ENCODE measurements at regions not wholly inside any gene's neighbourhood (a gene's known extent, or its start where the extent isn't known, plus 50 kb on each side); places are given as distances from the start of the nearest gene placed in this dataset.

- H3K27ac ChIP-seq (ENCODE audit: low read depth, low read length), result no peak overlapping the region
- H3K9ac ChIP-seq (ENCODE audit: low read length), result no peak overlapping the region
These were observed 173.1 kb upstream of the TBL1XR1 start for GRCh38 chr3:177370246-177370822.

GRCh38 chr3:177371146-177371545 lies 173.9 kb upstream of the TBL1XR1 start:
- Histone ChIP-seq H3K4me3 (ENCODE audit: low read length) (no peak overlapping the region), H3K27me3 (ENCODE audit: control insufficient read depth, insufficient read depth, low read length) (no peaks in the 10 kb centered on the region), H3K9ac (ENCODE audit: low read length) (no peak overlapping the region), H3K4me1 (ENCODE audit: control insufficient read depth, insufficient read depth, low read length) (no peaks in the 10 kb centered on the region), H3K36me3 (ENCODE audit: control insufficient read depth, insufficient read depth, low read length) (no peaks in the 10 kb centered on the region), H3K27ac (ENCODE audit: low read depth, low read length) (no peak overlapping the region)

More at GRCh38 chr3:177370246-177370822, 173.1 kb upstream of the TBL1XR1 start:
- no peak overlapping the region for H3K4me3 ChIP-seq (ENCODE audit: low read length)
- no peaks in the 10 kb centered on the region for H3K4me1 ChIP-seq (ENCODE audit: control insufficient read depth, insufficient read depth, low read length)
- H3K36me3 ChIP-seq (ENCODE audit: control insufficient read depth, insufficient read depth, low read length), result no peaks in the 10 kb centered on the region
- H3K27me3 ChIP-seq (ENCODE audit: control insufficient read depth, insufficient read depth, low read length), result no peaks in the 10 kb centered on the region

- no peak overlapping the region for H3K4me3 ChIP-seq (ENCODE audit: low read length)
- no peaks in the 10 kb centered on the region for H3K27me3 ChIP-seq (ENCODE audit: control insufficient read depth, insufficient read depth, low read length)
- H3K9ac ChIP-seq (ENCODE audit: low read length), result no peak overlapping the region
- no peak overlapping the region for H3K27ac ChIP-seq (ENCODE audit: low read depth, low read length)
- no peaks in the 10 kb centered on the region for H3K36me3 ChIP-seq (ENCODE audit: control insufficient read depth, insufficient read depth, low read length)
- H3K4me1 ChIP-seq (ENCODE audit: control insufficient read depth, insufficient read depth, low read length), result no peaks in the 10 kb centered on the region
These were observed 174.6 kb upstream of the TBL1XR1 start for GRCh38 chr3:177371888-177372287.

- Histone ChIP-seq H3K9ac (ENCODE audit: low read length) (no peak overlapping the region), H3K4me3 (ENCODE audit: low read length) (no peak overlapping the region), H3K4me1 (ENCODE audit: control insufficient read depth, insufficient read depth, low read length) (no peaks in the 10 kb centered on the region), H3K27me3 (ENCODE audit: control insufficient read depth, insufficient read depth, low read length) (no peaks in the 10 kb centered on the region), H3K27ac (ENCODE audit: low read depth, low read length) (no peak overlapping the region), H3K36me3 (ENCODE audit: control insufficient read depth, insufficient read depth, low read length) (no peaks in the 10 kb centered on the region)
These were observed 177.0 kb upstream of the TBL1XR1 start for GRCh38 chr3:177374323-177374722.

- Histone ChIP-seq H3K4me3 (ENCODE audit: low read length) (no peak overlapping the region), H3K36me3 (ENCODE audit: control insufficient read depth, insufficient read depth, low read length) (no peaks in the 10 kb centered on the region), H3K27me3 (ENCODE audit: control insufficient read depth, insufficient read depth, low read length) (no peaks in the 10 kb centered on the region), H3K9ac (ENCODE audit: low read length) (no peak overlapping the region), H3K27ac (ENCODE audit: low read depth, low read length) (no peak overlapping the region), H3K4me1 (ENCODE audit: control insufficient read depth, insufficient read depth, low read length) (no peaks in the 10 kb centered on the region)
These were observed 178.0 kb upstream of the TBL1XR1 start for GRCh38 chr3:177375316-177375715.

- H3K27ac ChIP-seq (ENCODE audit: low read depth, low read length), result no peak overlapping the region
- no peak overlapping the region for H3K4me3 ChIP-seq (ENCODE audit: low read length)
- H3K27me3 ChIP-seq (ENCODE audit: control insufficient read depth, insufficient read depth, low read length), result no peaks in the 10 kb centered on the region
- H3K9ac ChIP-seq (ENCODE audit: low read length), result no peak overlapping the region
- H3K4me1 ChIP-seq (ENCODE audit: control insufficient read depth, insufficient read depth, low read length), result no peaks in the 10 kb centered on the region
- no peaks in the 10 kb centered on the region for H3K36me3 ChIP-seq (ENCODE audit: control insufficient read depth, insufficient read depth, low read length)
These were observed 179.9 kb upstream of the TBL1XR1 start for GRCh38 chr3:177377166-177377565.

GRCh38 chr3:177378168-177378567 lies 180.9 kb upstream of the TBL1XR1 start:
- Histone ChIP-seq H3K27me3 (ENCODE audit: control insufficient read depth, insufficient read depth, low read length) (no peaks in the 10 kb centered on the region), H3K4me1 (ENCODE audit: control insufficient read depth, insufficient read depth, low read length) (no peaks in the 10 kb centered on the region), H3K4me3 (ENCODE audit: low read length) (no peak overlapping the region), H3K9ac (ENCODE audit: low read length) (no peak overlapping the region), H3K36me3 (ENCODE audit: control insufficient read depth, insufficient read depth, low read length) (no peaks in the 10 kb centered on the region), H3K27ac (ENCODE audit: low read depth, low read length) (no peak overlapping the region)

- Histone ChIP-seq H3K4me3 (ENCODE audit: low read length) (no peak overlapping the region), H3K9ac (ENCODE audit: low read length) (no peak overlapping the region), H3K27ac (ENCODE audit: low read depth, low read length) (no peak overlapping the region), H3K27me3 (ENCODE audit: control insufficient read depth, insufficient read depth, low read length) (no peaks in the 10 kb centered on the region), H3K4me1 (ENCODE audit: control insufficient read depth, insufficient read depth, low read length) (no peaks in the 10 kb centered on the region), H3K36me3 (ENCODE audit: control insufficient read depth, insufficient read depth, low read length) (no peaks in the 10 kb centered on the region)
These were observed 181.8 kb upstream of the TBL1XR1 start for GRCh38 chr3:177379045-177379444.

GRCh38 chr3:177381070-177381469 lies 183.8 kb upstream of the TBL1XR1 start:
- no peak overlapping the region for H3K27ac ChIP-seq (ENCODE audit: low read depth, low read length)
- no peaks in the 10 kb centered on the region for H3K36me3 ChIP-seq (ENCODE audit: control insufficient read depth, insufficient read depth, low read length)
- no peaks in the 10 kb centered on the region for H3K27me3 ChIP-seq (ENCODE audit: control insufficient read depth, insufficient read depth, low read length)
- no peak overlapping the region for H3K9ac ChIP-seq (ENCODE audit: low read length)
- no peak overlapping the region for H3K4me3 ChIP-seq (ENCODE audit: low read length)
- no peaks in the 10 kb centered on the region for H3K4me1 ChIP-seq (ENCODE audit: control insufficient read depth, insufficient read depth, low read length)

GRCh38 chr3:177382944-177383343 lies 185.7 kb upstream of the TBL1XR1 start:
- Histone ChIP-seq H3K4me1 (ENCODE audit: control insufficient read depth, insufficient read depth, low read length) (no peaks in the 10 kb centered on the region), H3K9ac (ENCODE audit: low read length) (no peak overlapping the region), H3K27ac (ENCODE audit: low read depth, low read length) (no peak overlapping the region), H3K4me3 (ENCODE audit: low read length) (no peak overlapping the region), H3K36me3 (ENCODE audit: control insufficient read depth, insufficient read depth, low read length) (no peaks in the 10 kb centered on the region), H3K27me3 (ENCODE audit: control insufficient read depth, insufficient read depth, low read length) (no peaks in the 10 kb centered on the region)

- no peaks in the 10 kb centered on the region for H3K36me3 ChIP-seq (ENCODE audit: control insufficient read depth, insufficient read depth, low read length)
- no peak overlapping the region for H3K4me3 ChIP-seq (ENCODE audit: low read length)
- H3K27me3 ChIP-seq (ENCODE audit: control insufficient read depth, insufficient read depth, low read length), result no peaks in the 10 kb centered on the region
- H3K4me1 ChIP-seq (ENCODE audit: control insufficient read depth, insufficient read depth, low read length), result no peaks in the 10 kb centered on the region
- H3K9ac ChIP-seq (ENCODE audit: low read length), result no peak overlapping the region
- no peak overlapping the region for H3K27ac ChIP-seq (ENCODE audit: low read depth, low read length)
These were observed 187.9 kb upstream of the TBL1XR1 start for GRCh38 chr3:177385186-177385585.

GRCh38 chr3:177385831-177386301 lies 188.6 kb upstream of the TBL1XR1 start:
- Histone ChIP-seq H3K4me1 (ENCODE audit: control insufficient read depth, insufficient read depth, low read length) (no peaks in the 10 kb centered on the region), H3K27ac (ENCODE audit: low read depth, low read length) (no peak overlapping the region), H3K4me3 (ENCODE audit: low read length) (no peak overlapping the region), H3K27me3 (ENCODE audit: control insufficient read depth, insufficient read depth, low read length) (no peaks in the 10 kb centered on the region), H3K36me3 (ENCODE audit: control insufficient read depth, insufficient read depth, low read length) (no peaks in the 10 kb centered on the region), H3K9ac (ENCODE audit: low read length) (no peak overlapping the region)

GRCh38 chr3:177388209-177388608 lies 190.9 kb upstream of the TBL1XR1 start:
- Histone ChIP-seq H3K36me3 (ENCODE audit: control insufficient read depth, insufficient read depth, low read length) (no peaks in the 10 kb centered on the region), H3K9ac (ENCODE audit: low read length) (no peak overlapping the region), H3K4me3 (ENCODE audit: low read length) (no peak overlapping the region), H3K27me3 (ENCODE audit: control insufficient read depth, insufficient read depth, low read length) (no peaks in the 10 kb centered on the region), H3K4me1 (ENCODE audit: control insufficient read depth, insufficient read depth, low read length) (no peaks in the 10 kb centered on the region), H3K27ac (ENCODE audit: low read depth, low read length) (no peak overlapping the region)

All from rectal smooth muscle tissue (tissue), 1 donor.